ENCODE measurements at regions not wholly inside any gene's neighbourhood (a gene's known extent, or its start where the extent isn't known, plus 50 kb on each side); places are given as distances from the start of the nearest gene placed in this dataset.

DNA sequence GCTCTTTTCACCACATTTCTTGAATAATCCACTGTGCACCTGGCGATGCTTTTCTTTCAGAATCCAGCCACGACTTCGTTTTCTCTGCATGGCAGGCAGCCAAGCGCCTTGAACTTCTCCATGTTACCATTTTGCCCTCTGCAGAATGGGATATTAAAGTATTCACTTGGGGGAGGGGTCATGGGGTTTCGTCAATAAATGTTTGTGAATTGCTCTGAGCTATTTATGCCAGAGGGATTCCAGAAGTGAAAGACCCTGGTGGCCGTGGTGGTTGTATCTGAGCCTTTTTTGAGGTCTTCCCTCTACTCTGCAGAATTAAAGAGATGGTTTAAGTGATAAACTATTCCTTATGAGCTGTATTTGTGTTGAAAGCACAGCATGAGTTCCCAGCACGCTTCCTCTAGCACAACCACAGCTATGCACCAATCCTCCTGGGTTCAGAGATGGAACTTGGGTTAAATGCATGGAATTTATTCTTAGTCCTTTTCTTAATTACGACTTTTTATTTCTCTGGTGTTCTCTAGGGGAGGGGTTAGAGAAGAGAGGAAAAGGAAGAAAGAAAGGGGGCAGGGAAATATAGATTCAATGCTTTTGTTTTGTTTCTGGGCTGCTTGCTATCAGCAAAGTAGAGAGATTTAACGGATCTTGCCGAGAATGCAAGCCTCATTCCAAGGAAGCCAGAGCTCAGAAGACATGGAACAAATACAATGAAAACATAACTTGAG is 478.2 kb upstream of the TNC start:
- Histone ChIP-seq H3K9ac (ENCODE audit: low read depth, low read length) (no peak overlapping the region), H3K27me3 (ENCODE audit: control insufficient read depth, insufficient read depth, low read length) (no peaks in the 10 kb centered on the region), H3K4me3 (ENCODE audit: low read depth, low read length) (peak overlapping the region; percentile 5; the same call in 1 of the 2 replicates), H3K4me1 (ENCODE audit: control insufficient read depth, insufficient read depth, low read length) (peaks cover 25% of the 10 kb centered on the region), H3K36me3 (ENCODE audit: control insufficient read depth, insufficient read depth, low read length) (no peaks in the 10 kb centered on the region), H3K9me3 (ENCODE audit: control insufficient read depth, insufficient read depth, low read length) (no peaks in the 10 kb centered on the region), H3K27ac (ENCODE audit: low read depth, low read length) (no peak overlapping the region)

GRCh38 chr9:115596746-115597080 is 478.8 kb upstream of the TNC start:
- Histone ChIP-seq H3K9me3 (ENCODE audit: control insufficient read depth, insufficient read depth, low read length) (no peaks in the 10 kb centered on the region), H3K36me3 (ENCODE audit: control insufficient read depth, insufficient read depth, low read length) (no peaks in the 10 kb centered on the region), H3K4me3 (ENCODE audit: low read depth, low read length) (peak overlapping the region; percentile 5; the same call in 1 of the 2 replicates), H3K27ac (ENCODE audit: low read depth, low read length) (no peak overlapping the region), H3K4me1 (ENCODE audit: control insufficient read depth, insufficient read depth, low read length) (peaks cover 24% of the 10 kb centered on the region), H3K9ac (ENCODE audit: low read depth, low read length) (no peak overlapping the region), H3K27me3 (ENCODE audit: control insufficient read depth, insufficient read depth, low read length) (no peaks in the 10 kb centered on the region)

DNA sequence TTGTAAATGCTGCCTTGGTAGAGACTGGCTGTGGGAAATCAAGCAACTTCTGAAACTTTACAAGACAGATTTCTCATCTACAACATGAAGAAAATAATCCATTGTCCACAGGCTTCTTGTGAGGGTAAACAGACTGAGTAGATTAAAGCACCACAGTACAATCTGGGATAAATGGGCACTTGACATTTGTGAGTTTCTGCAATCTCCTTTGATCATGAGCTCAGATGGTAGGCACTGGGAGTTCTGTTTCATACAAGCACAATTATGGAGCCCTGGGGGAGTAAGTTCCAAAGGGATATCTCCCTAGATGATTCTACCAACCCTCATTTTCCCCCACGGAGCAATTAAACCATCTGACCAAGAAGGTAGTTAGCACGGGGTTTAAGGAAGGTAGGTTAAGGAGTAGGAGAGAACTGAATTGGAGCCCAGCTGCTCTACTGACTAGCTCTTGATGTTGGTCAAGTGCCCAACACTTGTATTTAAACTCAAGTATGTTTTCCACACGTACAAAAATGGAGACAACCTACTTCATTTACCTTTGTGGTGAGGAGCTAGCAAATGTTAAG is 479.5 kb upstream of the TNC start:
- Histone ChIP-seq H3K4me1 (ENCODE audit: control insufficient read depth, insufficient read depth, low read length) (peaks cover 21% of the 10 kb centered on the region), H3K9me3 (ENCODE audit: control insufficient read depth, insufficient read depth, low read length) (no peaks in the 10 kb centered on the region), H3K4me3 (ENCODE audit: low read depth, low read length) (no peak overlapping the region), H3K27me3 (ENCODE audit: control insufficient read depth, insufficient read depth, low read length) (no peaks in the 10 kb centered on the region), H3K36me3 (ENCODE audit: control insufficient read depth, insufficient read depth, low read length) (no peaks in the 10 kb centered on the region), H3K9ac (ENCODE audit: low read depth, low read length) (no peak overlapping the region), H3K27ac (ENCODE audit: low read depth, low read length) (no peak overlapping the region)

GRCh38 chr9:115598751-115599150 is 480.8 kb upstream of the TNC start:
- H3K27me3 ChIP-seq (ENCODE audit: control insufficient read depth, insufficient read depth, low read length): no peaks in the 10 kb centered on the region
- no peak overlapping the region for H3K27ac ChIP-seq (ENCODE audit: low read depth, low read length)
- H3K9ac ChIP-seq (ENCODE audit: low read depth, low read length): no peak overlapping the region
- no peak overlapping the region for H3K4me3 ChIP-seq (ENCODE audit: low read depth, low read length)
- no peaks in the 10 kb centered on the region for H3K36me3 ChIP-seq (ENCODE audit: control insufficient read depth, insufficient read depth, low read length)
- H3K4me1 ChIP-seq (ENCODE audit: control insufficient read depth, insufficient read depth, low read length): peaks cover 17% of the 10 kb centered on the region
- H3K9me3 ChIP-seq (ENCODE audit: control insufficient read depth, insufficient read depth, low read length): no peaks in the 10 kb centered on the region

- H3K27ac ChIP-seq (ENCODE audit: low read depth, low read length): no peak overlapping the region
- no peak overlapping the region for H3K4me3 ChIP-seq (ENCODE audit: low read depth, low read length)
- no peaks in the 10 kb centered on the region for H3K27me3 ChIP-seq (ENCODE audit: control insufficient read depth, insufficient read depth, low read length)
- no peak overlapping the region for H3K9ac ChIP-seq (ENCODE audit: low read depth, low read length)
- H3K4me1 ChIP-seq (ENCODE audit: control insufficient read depth, insufficient read depth, low read length): peaks cover 17% of the 10 kb centered on the region
- no peaks in the 10 kb centered on the region for H3K36me3 ChIP-seq (ENCODE audit: control insufficient read depth, insufficient read depth, low read length)
- H3K9me3 ChIP-seq (ENCODE audit: control insufficient read depth, insufficient read depth, low read length): no peaks in the 10 kb centered on the region
These were observed 481.9 kb upstream of the TNC start for GRCh38 chr9:115599898-115600297.

- no peaks in the 10 kb centered on the region for H3K9me3 ChIP-seq (ENCODE audit: control insufficient read depth, insufficient read depth, low read length)
- H3K36me3 ChIP-seq (ENCODE audit: control insufficient read depth, insufficient read depth, low read length): no peaks in the 10 kb centered on the region
- H3K4me1 ChIP-seq (ENCODE audit: control insufficient read depth, insufficient read depth, low read length): peaks cover 8% of the 10 kb centered on the region
- H3K27ac ChIP-seq (ENCODE audit: low read depth, low read length): no peak overlapping the region
- H3K9ac ChIP-seq (ENCODE audit: low read depth, low read length): no peak overlapping the region
- no peak overlapping the region for H3K4me3 ChIP-seq (ENCODE audit: low read depth, low read length)
- no peaks in the 10 kb centered on the region for H3K27me3 ChIP-seq (ENCODE audit: control insufficient read depth, insufficient read depth, low read length)
These were observed 483.5 kb upstream of the TNC start for GRCh38 chr9:115601434-115601833.

DNA sequence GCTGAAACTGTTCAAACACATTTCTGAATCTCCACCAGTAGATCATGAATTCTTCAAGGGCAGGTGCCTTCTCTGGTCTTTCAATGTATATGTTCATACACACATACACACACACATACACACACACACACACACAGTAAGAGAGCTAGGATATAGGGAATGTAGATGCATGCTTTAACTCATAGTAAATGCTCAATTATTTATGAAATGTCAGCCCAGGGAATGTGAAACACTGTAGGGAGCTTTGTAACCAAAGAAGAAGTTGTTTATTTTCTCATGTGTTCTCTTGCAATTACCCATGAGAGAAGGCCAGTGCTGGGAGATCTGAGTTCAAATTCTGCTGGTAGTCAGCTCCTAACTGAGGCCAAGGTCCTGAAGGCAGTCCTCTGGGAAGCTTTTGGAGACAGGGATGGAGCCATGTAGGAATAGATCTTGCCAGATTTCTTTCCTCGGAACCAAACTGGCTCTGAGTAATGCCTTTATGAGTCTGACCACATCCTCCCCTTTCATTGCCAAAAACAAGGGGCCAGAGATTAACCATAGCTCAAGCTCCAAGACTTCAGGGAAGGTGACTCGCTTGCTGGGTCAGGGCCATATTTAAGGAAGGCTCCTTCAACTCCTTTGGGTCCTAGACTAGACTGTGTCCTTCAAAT is 487.0 kb upstream of the TNC start:
- Histone ChIP-seq H3K4me1 (ENCODE audit: control insufficient read depth, insufficient read depth, low read length) (no peaks in the 10 kb centered on the region), H3K27ac (ENCODE audit: low read depth, low read length) (no peak overlapping the region), H3K27me3 (ENCODE audit: control insufficient read depth, insufficient read depth, low read length) (no peaks in the 10 kb centered on the region)

DNA sequence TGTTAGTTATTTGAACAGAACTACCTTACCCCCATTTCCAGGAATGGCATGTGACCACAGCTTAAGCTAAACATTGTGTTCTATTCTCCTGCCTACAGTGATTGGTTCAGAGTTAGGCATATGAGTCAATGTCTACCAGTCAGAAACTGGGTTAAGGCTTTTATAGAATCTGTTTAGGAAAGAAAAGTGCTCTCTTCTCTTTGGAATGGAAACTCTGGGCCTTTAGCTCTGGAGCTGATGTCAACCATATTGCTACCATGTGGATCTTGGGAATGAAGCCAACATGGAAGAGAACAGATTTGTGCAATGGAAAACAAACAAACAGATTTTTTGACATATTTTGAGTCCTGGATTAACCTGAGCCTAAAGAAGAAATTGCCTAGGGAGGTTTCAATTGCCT is 488.9 kb upstream of the TNC start:
- Histone ChIP-seq H3K9ac (ENCODE audit: low read depth, low read length) (no peak overlapping the region), H3K27me3 (ENCODE audit: control insufficient read depth, insufficient read depth, low read length) (no peaks in the 10 kb centered on the region), H3K27ac (ENCODE audit: low read depth, low read length) (no peak overlapping the region), H3K9me3 (ENCODE audit: control insufficient read depth, insufficient read depth, low read length) (no peaks in the 10 kb centered on the region), H3K4me3 (ENCODE audit: low read depth, low read length) (no peak overlapping the region), H3K4me1 (ENCODE audit: control insufficient read depth, insufficient read depth, low read length) (no peaks in the 10 kb centered on the region), H3K36me3 (ENCODE audit: control insufficient read depth, insufficient read depth, low read length) (no peaks in the 10 kb centered on the region)

More for the DNA sequence above, 487.0 kb upstream of the TNC start:
- no peak overlapping the region for H3K4me3 ChIP-seq (ENCODE audit: low read depth, low read length)
- no peak overlapping the region for H3K9ac ChIP-seq (ENCODE audit: low read depth, low read length)
- H3K9me3 ChIP-seq (ENCODE audit: control insufficient read depth, insufficient read depth, low read length): no peaks in the 10 kb centered on the region
- H3K36me3 ChIP-seq (ENCODE audit: control insufficient read depth, insufficient read depth, low read length): no peaks in the 10 kb centered on the region

GRCh38 chr9:115614326-115614999 is 496.5 kb upstream of the TNC start:
- Histone ChIP-seq H3K4me3 (ENCODE audit: low read depth, low read length) (no peak overlapping the region), H3K9ac (ENCODE audit: low read depth, low read length) (no peak overlapping the region), H3K4me1 (ENCODE audit: control insufficient read depth, insufficient read depth, low read length) (no peaks in the 10 kb centered on the region), H3K9me3 (ENCODE audit: control insufficient read depth, insufficient read depth, low read length) (no peaks in the 10 kb centered on the region), H3K27me3 (ENCODE audit: control insufficient read depth, insufficient read depth, low read length) (no peaks in the 10 kb centered on the region), H3K27ac (ENCODE audit: low read depth, low read length) (no peak overlapping the region), H3K36me3 (ENCODE audit: control insufficient read depth, insufficient read depth, low read length) (no peaks in the 10 kb centered on the region)

DNA sequence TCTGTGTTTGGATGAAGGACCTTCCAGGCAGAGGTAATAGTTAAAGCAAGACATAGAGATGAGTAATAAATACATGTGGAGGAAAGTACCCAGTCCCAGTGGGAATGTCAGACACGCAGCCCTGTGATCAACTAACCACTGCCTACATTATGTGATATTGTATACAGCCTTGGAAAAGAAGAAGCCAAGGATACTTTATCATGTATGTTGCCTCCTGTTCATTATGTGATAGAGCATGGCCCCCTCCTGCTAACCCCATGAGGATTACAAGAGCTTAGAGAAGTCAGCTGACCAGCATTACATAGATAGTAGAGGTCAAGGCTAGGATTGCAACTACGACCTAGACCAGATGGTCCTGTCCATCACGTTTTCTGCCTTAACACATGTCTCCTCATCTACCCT is 497.0 kb upstream of the TNC start:
- no peaks in the 10 kb centered on the region for H3K36me3 ChIP-seq (ENCODE audit: control insufficient read depth, insufficient read depth, low read length)
- H3K27ac ChIP-seq (ENCODE audit: low read depth, low read length): no peak overlapping the region
- H3K9me3 ChIP-seq (ENCODE audit: control insufficient read depth, insufficient read depth, low read length): no peaks in the 10 kb centered on the region
- no peaks in the 10 kb centered on the region for H3K4me1 ChIP-seq (ENCODE audit: control insufficient read depth, insufficient read depth, low read length)
- H3K4me3 ChIP-seq (ENCODE audit: low read depth, low read length): no peak overlapping the region
- no peaks in the 10 kb centered on the region for H3K27me3 ChIP-seq (ENCODE audit: control insufficient read depth, insufficient read depth, low read length)
- no peak overlapping the region for H3K9ac ChIP-seq (ENCODE audit: low read depth, low read length)

Measured in HUES48 (cell line).